ENCODE measurements at regions not wholly inside any gene's neighbourhood (a gene's known extent, or its start where the extent isn't known, plus 50 kb on each side); places are given as distances from the start of the nearest gene placed in this dataset.

DNA sequence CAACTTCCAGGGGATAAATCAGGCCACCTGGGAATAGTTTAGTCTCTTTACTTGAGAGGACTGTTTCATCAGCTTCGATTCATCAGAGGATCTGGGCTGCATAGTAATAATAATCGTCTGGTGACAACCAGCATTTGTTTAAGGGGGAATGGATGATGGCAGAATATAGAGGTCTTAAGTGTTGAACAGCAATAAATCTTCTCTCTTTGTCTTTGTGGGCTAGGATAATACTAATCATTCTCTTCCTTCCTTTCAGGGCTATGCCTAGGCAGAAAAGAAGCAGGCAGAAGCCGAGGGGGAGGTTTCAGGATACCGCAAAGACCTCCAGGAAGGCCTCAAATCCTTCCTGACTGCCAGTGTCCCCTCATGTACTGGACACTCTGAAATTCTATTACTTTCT, 150.4 kb upstream of the GAREM1 start:
- H3K4me3 ChIP-seq (ENCODE audit: low read depth, low read length): no peak overlapping the region
- no peak for DNase-seq (ENCODE audit: low read depth)
- TF ChIP-seq, protein P1, sequence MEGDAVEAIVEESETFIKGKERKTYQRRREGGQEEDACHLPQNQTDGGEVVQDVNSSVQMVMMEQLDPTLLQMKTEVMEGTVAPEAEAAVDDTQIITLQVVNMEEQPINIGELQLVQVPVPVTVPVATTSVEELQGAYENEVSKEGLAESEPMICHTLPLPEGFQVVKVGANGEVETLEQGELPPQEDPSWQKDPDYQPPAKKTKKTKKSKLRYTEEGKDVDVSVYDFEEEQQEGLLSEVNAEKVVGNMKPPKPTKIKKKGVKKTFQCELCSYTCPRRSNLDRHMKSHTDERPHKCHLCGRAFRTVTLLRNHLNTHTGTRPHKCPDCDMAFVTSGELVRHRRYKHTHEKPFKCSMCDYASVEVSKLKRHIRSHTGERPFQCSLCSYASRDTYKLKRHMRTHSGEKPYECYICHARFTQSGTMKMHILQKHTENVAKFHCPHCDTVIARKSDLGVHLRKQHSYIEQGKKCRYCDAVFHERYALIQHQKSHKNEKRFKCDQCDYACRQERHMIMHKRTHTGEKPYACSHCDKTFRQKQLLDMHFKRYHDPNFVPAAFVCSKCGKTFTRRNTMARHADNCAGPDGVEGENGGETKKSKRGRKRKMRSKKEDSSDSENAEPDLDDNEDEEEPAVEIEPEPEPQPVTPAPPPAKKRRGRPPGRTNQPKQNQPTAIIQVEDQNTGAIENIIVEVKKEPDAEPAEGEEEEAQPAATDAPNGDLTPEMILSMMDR (IDR thresholded peaks at IDR 0.05; ENCODE audit: control insufficient read depth, extremely low read depth, insufficient read depth): no peak

DNA sequence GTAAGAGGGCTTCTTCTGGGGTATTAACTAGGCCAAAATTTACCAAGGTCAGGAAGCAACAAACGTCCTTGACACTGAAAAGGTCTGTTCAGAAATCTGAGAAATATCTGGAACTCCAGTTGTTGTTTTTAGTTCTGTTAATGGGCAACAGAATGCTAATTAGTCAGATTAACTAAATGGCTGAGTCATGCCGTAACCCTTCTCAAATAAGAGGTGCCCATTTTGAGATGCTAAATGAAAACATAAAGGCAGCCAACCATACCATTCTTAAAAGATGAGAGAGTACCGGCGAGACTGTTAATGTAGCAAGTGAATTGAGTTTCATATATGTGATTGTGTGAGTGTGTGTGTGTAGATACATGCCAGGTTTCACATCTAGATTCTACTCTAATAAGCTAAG, 147.9 kb upstream of the GAREM1 start:
- TF ChIP-seq, protein P1 (IDR thresholded peaks at IDR 0.05; ENCODE audit: control insufficient read depth, extremely low read depth, insufficient read depth): no peak
- no peak for DNase-seq (ENCODE audit: low read depth)
- H3K4me3 ChIP-seq (ENCODE audit: low read depth, low read length): no peak overlapping the region

DNA sequence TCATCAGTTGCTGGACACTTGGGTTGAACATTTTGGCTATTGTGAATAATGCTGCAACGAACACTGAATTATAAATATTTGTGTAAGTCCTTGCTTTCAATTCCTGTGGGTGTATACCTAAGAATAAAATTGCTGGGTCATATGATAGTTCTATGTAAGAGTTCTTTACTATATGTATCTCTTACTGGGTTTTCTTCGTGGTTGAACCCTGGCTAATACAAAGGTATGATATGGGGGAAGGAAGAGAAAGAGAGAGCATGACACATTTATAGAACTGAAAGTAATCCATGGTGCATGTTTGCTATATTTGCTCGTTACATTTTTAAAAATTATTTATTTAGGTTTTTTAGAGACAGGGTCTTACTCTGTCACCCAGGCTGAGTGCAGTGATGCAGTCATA, 143.1 kb upstream of the GAREM1 start:
- no peak overlapping the region for H3K4me3 ChIP-seq (ENCODE audit: low read depth, low read length)
- no peak for DNase-seq (ENCODE audit: low read depth)
- TF ChIP-seq, protein P1 (IDR thresholded peaks at IDR 0.05; ENCODE audit: control insufficient read depth, extremely low read depth, insufficient read depth): no peak

DNA sequence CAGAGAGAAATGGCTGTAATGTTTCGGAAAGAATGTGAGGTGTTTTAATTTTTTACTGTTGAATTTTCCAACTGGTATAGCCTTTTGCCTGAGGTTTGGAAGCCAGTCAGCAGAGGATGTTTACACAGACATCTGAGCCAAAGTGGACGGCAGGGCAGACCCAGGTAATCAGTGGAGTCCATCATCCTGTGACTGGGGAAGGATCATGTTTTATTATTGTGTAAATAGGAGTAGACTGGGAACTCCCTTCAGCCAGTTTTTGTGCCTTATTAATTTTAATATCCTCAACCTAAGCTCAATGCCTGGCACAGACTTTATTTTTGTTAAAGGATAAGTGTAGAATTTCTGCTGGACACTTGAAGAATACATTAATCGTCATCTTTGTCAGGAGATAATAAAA, 142.0 kb upstream of the GAREM1 start:
- TF ChIP-seq, protein P1 (IDR thresholded peaks at IDR 0.05; ENCODE audit: control insufficient read depth, extremely low read depth, insufficient read depth): no peak
- DNase-seq (ENCODE audit: low read depth): peak; percentile 96
- no peak overlapping the region for H3K4me3 ChIP-seq (ENCODE audit: low read depth, low read length)

DNA sequence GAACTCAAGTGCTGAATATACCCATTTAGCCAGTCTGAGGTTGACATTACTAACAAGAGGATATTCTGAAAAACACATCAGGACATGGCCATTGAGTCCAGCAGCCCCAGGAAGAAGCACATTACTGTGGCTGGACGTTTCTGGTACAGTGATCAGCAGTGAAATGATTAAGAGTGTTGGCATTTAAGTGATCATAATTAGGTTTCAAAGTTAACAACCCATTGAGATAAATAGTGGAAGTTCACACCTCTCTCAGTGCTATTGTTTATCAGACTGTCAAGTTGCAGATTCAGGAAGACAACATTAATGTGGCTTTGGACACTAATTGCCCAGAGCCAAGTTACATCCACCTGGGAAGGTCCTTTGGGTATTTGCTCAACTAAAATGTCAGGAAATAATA, 139.5 kb upstream of the GAREM1 start:
- DNase-seq (ENCODE audit: low read depth): no peak
- H3K4me3 ChIP-seq (ENCODE audit: low read depth, low read length): no peak overlapping the region
- TF ChIP-seq, protein P1 (IDR thresholded peaks at IDR 0.05; ENCODE audit: control insufficient read depth, extremely low read depth, insufficient read depth): no peak

DNA sequence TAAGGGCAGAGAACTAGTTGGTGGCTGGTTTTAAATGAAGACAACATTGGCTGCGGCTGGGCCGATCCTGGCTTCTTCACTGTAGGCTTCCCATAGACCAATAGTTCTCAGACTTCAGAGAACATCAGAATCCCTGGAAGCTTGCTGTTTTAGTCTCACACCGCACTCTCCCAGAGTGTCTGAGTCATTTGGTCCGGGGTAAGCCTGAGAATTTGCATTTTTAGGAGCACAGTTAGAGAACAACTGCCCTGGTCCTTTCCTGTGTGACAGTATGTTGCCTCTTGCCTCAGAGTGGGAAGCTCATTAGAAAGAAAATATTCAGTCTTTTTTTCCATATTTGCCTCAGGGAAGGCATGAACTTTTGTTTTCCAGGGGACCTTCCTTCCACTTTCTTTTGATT, 137.1 kb upstream of the GAREM1 start:
- TF ChIP-seq, protein P1 (IDR thresholded peaks at IDR 0.05; ENCODE audit: control insufficient read depth, extremely low read depth, insufficient read depth): no peak
- DNase-seq (ENCODE audit: low read depth): no peak
- no peak overlapping the region for H3K4me3 ChIP-seq (ENCODE audit: low read depth, low read length)

DNA sequence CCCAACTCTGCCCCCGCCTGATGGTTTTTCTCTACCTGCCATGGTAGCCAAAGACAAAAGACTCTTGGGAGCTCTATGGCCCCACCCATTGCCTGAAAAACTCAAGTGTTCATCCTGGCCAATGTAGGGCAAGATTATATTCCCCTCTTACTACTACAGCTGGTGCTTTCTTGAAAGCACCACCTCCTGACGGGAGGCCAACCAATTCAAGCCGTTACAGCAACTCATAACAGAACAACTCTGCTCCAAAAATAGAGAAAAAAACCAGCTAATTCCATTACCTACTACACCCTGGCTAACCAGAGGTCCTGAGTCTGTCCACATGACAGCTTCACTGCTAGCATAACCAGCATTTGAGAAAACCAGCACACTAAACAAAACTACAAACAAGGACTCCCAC, 127.5 kb upstream of the GAREM1 start:
- DNase-seq (ENCODE audit: low read depth): no peak
- H3K4me3 ChIP-seq (ENCODE audit: low read depth, low read length): no peak overlapping the region
- TF ChIP-seq, protein P1 (IDR thresholded peaks at IDR 0.05; ENCODE audit: control insufficient read depth, extremely low read depth, insufficient read depth): no peak

All from LNCaP clone FGC (cell line).